Hepatic stellate cell (primary cell): ENCODE measurements at regions not wholly inside any gene's neighbourhood (a gene's known extent, or its start where the extent isn't known, plus 50 kb on each side); places are given as distances from the start of the nearest gene placed in this dataset.
"Not testable (repeated sequence)": the region's sequence is repeated elsewhere in the genome, so short reads cannot be mapped to it uniquely, and the experiment has no call there.

Experiments used
- DNase-seq: peaks from one replicate; pipeline ENCODE4 v3.0.0; 2011; ENCODE audit warnings: low spot score

- DNase-seq, result no peak
Measured at GRCh38 chr14:81751198-81751597, 217.5 kb upstream of the SEL1L start.

DNA sequence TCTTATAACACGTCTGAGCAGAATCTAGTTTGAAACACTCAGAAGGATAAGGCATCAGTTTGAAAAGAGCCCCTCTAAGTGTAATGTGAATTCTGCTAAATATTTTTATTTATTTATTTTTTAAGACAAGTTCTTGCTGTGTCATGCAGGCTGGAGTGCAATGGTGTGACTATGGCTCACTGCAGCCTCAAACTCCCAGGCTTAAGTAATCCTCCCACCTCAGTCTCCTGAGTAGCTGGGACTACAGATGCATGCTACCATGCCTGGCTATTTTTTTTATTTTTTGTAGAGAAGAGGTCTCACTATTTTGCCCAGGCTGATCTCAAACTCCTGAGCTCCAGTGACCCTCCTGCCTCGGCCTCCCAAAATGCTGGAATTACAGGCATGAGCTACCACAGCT is 225.9 kb upstream of the SEL1L start:
- no peak for DNase-seq

GRCh38 chr14:81765651-81766275 is 232.1 kb upstream of the SEL1L start:
- no peak for DNase-seq

DNA sequence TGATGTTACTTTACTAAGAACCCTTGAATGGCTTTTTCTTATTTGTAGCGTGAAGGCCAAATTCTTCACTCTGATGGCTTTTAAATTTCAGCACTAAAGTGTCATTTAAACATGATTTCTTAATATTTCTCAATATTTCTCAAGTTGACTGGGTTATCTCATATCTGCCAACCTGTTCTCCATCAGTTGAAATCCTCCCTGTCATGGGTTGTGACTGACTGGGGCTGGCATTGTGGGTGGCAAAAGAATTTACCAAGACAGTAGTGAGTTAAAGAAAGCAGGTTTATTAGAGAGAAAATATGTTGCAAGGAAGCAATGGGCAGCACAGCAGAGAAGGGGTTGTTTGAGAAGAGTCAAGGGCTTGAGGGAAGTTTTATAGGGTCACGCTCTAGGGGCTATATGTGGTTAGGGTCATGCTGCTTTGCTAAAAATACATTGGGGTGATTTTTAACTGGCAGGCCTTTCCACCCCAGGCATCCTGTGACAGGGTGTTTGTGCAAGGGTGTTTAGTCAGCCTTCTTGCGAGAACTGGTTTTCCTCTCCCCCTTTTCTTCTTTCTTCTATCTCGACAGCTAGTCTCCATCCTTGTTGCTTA is 232.8 kb upstream of the SEL1L start:
- no peak for DNase-seq

GRCh38 chr14:81767266-81767995 is 233.8 kb upstream of the SEL1L start:
- DNase-seq, result no peak

- no peak for DNase-seq
Measured at GRCh38 chr14:81771651-81772275, 238.1 kb upstream of the SEL1L start.

DNA sequence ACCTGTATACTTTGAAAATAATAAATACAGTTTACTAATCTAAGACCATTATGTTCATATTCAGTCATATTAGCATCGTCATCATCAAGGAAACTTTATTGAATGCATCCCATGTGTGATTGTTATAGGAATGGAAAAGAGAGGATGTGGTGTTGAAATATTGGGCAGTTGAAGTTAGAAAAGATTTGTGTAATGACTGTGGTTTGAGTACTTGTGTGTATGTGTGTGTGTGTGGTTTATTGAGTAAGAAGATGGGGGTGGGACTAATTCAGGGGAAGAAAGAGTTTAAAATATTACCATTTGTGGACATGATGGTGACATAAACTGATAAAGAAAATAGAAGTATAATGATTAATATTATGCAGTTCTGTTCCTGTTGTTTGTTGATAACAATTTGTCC is 238.7 kb upstream of the SEL1L start:
- no peak for DNase-seq

DNA sequence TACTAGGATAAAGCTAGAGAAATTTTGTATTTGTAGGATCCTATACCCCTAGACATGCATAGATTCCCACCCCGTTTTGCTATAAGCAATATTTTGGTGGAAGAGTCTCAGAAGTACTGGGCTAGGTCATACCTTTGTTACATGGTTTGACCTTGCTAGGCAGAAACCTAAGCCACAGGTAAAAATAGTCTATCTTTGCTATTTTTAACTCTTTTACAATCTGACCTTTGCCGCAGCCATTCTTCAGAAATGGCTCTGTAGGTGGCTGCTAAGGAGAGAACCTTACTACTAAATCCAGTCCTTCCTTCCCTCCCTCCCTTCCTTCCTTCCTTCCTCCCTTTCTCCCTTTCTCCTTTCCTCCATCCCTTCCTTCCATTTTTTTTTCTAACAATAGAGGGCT is 242.9 kb upstream of the SEL1L start:
- no peak for DNase-seq

GRCh38 chr14:81781798-81782197 is 248.1 kb upstream of the SEL1L start:
- not testable (repeated sequence) for DNase-seq

- DNase-seq, result no peak
Measured at GRCh38 chr14:81784084-81784483, 250.4 kb upstream of the SEL1L start.

GRCh38 chr14:81797315-81797714 is 263.7 kb upstream of the SEL1L start:
- DNase-seq, result no peak

DNA sequence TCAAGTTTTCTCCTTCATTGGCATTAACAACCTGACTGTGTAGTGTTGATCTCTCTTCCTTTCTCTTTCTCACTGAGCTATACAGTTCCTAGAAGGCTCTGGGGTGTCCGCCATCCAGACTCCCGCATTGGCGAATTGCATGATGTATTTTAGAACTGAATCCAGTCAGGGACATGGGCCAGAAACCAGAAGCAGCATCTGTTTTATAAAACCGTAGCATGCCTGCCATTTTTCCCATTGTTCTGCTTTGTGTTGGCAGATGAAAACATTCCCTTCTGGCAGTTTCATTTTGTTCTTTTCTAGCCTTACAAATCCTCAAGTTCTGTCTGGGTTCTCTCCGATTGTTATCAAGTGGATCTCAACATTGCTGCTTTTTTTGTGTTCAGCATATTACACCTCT is 268.3 kb upstream of the SEL1L start:
- DNase-seq, result no peak

GRCh38 chr14:81802341-81802740 is 268.7 kb upstream of the SEL1L start:
- DNase-seq, result no peak

DNA sequence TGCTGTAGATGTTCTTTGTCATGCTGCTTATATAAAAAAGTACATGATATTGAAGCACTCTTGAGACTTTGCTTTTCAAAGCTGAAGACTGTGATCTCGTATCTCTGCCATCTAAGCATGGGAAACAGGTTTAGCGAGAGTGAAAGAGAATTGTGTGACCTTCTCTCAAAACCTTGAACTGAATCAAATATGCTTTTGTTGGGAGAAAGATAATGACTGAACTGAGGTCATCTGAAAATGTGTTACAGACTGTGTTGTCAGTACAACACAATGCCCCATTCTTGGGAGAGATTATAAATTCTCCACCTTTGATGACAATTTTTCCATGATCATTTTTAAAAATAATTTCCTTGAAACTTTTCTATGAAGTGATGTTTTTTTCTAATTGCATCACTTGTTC is 272.1 kb upstream of the SEL1L start:
- no peak for DNase-seq

DNA sequence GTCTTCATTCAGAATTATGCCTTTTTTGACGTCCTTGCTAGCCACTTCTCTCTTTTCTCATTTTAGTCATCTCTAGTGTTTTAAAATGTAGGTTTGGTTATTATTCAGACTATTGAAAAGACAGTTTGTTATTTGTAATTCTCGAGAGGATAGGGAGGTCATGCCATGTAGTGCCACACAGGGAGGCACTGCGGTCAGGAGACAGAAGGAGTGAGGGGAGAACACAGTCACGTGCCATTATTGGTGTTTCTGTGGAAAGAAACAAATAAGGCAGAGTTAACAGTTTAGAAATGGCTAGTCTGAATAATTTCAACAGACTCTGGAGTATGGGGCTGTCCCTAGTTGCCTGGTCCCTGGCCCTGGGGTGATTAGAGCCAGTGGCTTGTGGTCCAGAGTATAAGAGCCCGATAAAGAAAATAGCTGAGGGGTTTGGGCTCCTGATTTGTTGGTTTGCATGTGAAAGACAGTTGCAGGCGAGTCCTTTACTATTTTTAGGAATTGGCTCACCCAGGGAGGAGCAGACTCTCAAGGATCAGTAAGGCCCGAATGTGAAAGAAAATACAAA is 278.1 kb upstream of the SEL1L start:
- DNase-seq, result no peak

GRCh38 chr14:81818271-81818670 is 284.6 kb upstream of the SEL1L start:
- no peak for DNase-seq

DNA sequence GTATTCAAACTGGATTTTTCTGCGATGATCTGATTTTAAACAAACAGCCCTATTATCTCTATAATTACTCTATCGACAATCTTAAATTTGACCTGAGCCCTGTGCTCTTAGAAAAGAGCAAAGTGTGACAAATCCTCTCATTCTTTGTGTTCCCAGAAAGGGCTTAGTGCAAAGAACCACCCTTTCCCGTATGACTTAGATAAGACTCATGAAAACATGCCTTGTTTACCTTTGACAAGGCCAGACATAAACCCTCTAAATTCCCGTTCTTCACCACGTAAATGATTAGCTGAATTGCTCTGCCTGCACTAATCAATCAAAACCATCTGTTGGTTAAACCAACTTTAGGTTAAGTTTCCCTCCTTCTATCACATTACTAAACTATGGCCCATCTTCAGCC is 285.7 kb upstream of the SEL1L start:
- no peak for DNase-seq

GRCh38 chr14:81819910-81820309 is 286.3 kb upstream of the SEL1L start:
- no peak for DNase-seq

DNA sequence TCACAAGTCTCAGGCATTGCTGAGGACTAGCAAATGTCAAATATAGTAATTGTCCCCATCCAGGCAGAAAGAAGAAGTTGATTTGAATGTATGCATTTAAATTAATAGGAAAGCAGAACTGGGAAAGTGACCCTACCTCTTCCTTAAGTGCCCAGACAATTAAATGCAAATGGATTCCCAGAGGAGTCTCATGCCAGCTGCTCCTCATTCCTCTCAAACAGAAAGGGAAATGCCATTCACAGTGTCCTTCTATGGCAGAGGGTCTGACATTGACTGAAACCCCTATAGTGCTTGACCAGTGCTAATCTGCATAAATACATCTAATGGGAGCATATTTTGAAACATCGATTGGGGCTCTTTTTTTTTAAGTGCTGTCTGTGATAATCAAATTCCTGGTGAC is 292.4 kb upstream of the SEL1L start:
- no peak for DNase-seq

DNA sequence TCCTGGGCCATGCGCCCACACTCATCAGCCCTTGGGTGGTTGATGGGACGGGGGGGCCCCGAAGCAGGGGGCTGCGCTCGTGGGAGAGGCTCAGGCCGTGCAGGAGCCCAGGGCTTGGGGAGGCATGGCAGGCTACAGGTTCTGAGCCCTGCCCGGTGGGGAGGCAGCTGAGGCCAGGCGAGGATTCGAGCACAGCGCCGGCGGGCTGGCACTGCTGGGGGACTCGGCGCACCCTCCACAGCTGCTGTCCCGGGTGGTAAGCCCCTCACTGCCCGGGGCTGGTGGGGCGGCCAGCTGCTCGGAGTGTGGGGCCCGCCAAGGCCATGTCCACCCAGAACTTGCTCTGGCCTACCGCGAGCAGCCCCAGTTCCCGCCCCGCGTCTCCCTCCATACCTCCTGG is 295.8 kb upstream of the SEL1L start:
- DNase-seq, result no peak

DNA sequence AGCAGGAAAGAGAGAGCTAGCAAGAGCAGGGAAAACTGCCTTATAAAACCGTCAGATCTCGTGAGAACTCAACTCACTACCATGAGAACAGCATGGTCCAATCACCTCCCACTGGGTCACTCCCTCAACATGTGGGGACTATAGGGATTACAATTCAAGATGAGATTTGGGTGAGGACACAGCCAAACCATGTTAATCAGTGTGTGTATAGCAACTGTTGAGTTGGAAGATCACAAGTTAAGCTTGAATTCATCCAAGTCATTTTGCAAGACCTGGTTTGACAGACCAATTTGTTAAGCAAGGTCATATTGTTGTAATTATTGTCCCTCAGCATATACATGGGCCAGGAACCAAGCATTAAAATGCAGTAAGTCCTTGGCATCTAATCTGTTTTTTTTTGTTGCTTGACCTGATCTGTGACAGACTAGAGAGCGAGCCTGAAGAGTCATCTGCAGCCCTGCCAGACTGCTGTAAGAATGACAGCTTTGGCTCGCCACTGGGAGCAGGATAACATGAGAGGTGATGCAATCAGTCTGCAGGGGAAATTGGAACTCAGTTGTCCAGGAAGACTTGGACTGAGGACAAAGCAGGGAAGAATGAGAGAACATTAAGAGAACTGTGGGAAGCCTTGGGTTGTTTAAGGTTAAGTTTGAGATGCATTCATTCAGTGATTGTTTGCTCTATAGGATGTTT is 297.6 kb upstream of the SEL1L start:
- no peak for DNase-seq

- DNase-seq, result no peak
Measured at GRCh38 chr14:81834308-81834707, 300.7 kb upstream of the SEL1L start.
